SK-N-SH (cell line): ENCODE measurements at regions not wholly inside any gene's neighbourhood (a gene's known extent, or its start where the extent isn't known, plus 50 kb on each side); places are given as distances from the start of the nearest gene placed in this dataset.

Source experiments
- CTCF ChIA-PET: fragments of 300-600, 350-600 bp; formaldehyde crosslinking; extraction: SDS; loops from one replicate; lab custom pipeline; 2021; lab: Yijun Ruan, JAX
- POLR2A ChIA-PET: fragments of 350-600 bp; sonication (Branson Sonifier 250); formaldehyde crosslinking; extraction: SDS; loops from one replicate; lab custom pipeline; 2020; ENCODE audit warnings: antibody characterized with exemption, inconsistent platforms; lab: Yijun Ruan, JAX
- DNase-seq: peaks from one replicate; pipeline ENCODE4 v3.0.0; 2012
- H2AFZ ChIP-seq: fragments of 200-600 bp; sonication (generic); 2 replicates; pipeline ENCODE4 v1.8.1; 2016; ENCODE audit warnings: antibody characterized with exemption, mild to moderate bottlenecking, low read depth
- H3F3A ChIP-seq: fragments of 200-600 bp; sonication (generic); replicated peaks from 2 replicates; pipeline ENCODE3; 2016; ENCODE audit warnings: antibody characterized with exemption, mild to moderate bottlenecking; ENCODE audit not compliant: insufficient read depth
- H3K27ac ChIP-seq, 2 experiments: fragments of 200-500 bp in 1 of 2; fragments of 200-600 bp in 1 of 2; sonication (Bioruptor generic) in 1 of 2; sonication (generic), shearing (Covaris generic) in 1 of 2; 2 replicates each; pipeline versions ENCODE4 v1.5.1 to v1.6.1; 2014 to 2016; ENCODE audit warnings: low read depth in 2 of 2, inconsistent platforms in 1 of 2, low read length in 1 of 2, mild to moderate bottlenecking in 1 of 2, mixed read lengths in 1 of 2
- H3K27me3 ChIP-seq: fragments of 200-600 bp; sonication (generic), shearing (Covaris generic); 2 replicates; pipeline ENCODE4 v1.6.1; 2016; ENCODE audit warnings: mixed run types; ENCODE audit not compliant: insufficient read depth
- H3K36me3 ChIP-seq, 2 experiments: fragments of 200-500 bp in 1 of 2; fragments of 200-600 bp in 1 of 2; sonication (Bioruptor generic) in 1 of 2; sonication (generic) in 1 of 2; replicated peaks in 1 of 2; 2 replicates each; pipeline versions ENCODE3 to v1.5.1; 2014 to 2016; ENCODE audit warnings: low read length in 1 of 2, mild to moderate bottlenecking in 1 of 2; ENCODE audit not compliant: insufficient read depth in 2 of 2, control insufficient read depth in 1 of 2
- H3K4me1 ChIP-seq, 2 experiments: fragments of 200-500 bp in 1 of 2; fragments of 200-600 bp in 1 of 2; sonication (Bioruptor generic) in 1 of 2; sonication (generic), shearing (Covaris generic) in 1 of 2; 2 replicates each; pipeline versions ENCODE4 v1.5.1 to v1.6.1; 2014 to 2016; ENCODE audit warnings: low read depth in 1 of 2, low read length in 1 of 2, mixed run types in 1 of 2; ENCODE audit not compliant: insufficient read depth in 2 of 2, control insufficient read depth in 1 of 2
- H3K4me2 ChIP-seq: fragments of 200-600 bp; sonication (generic), shearing (Covaris generic); 2 replicates; pipeline ENCODE4 v1.6.1; 2017; ENCODE audit warnings: mixed run types
- H3K4me3 ChIP-seq, 2 experiments: fragments of 200-500 bp in 1 of 2; fragments of 200-600 bp in 1 of 2; sonication (Bioruptor generic) in 1 of 2; sonication (generic), shearing (Covaris generic) in 1 of 2; 2 replicates each; pipeline versions ENCODE4 v1.5.1 to v1.8.1; 2014 to 2016; ENCODE audit warnings: low read depth in 2 of 2, inconsistent platforms in 1 of 2, low read length in 1 of 2, mild to moderate bottlenecking in 1 of 2, mixed read lengths in 1 of 2, moderate library complexity in 1 of 2
- H3K79me2 ChIP-seq: fragments of 200-600 bp; sonication (generic); 2 replicates; pipeline ENCODE4 v1.8.1; 2017; ENCODE audit warnings: mild to moderate bottlenecking; ENCODE audit not compliant: insufficient read depth
- H3K9ac ChIP-seq: fragments of 200-600 bp; sonication (generic); 2 replicates; pipeline ENCODE4 v1.6.1; 2017; ENCODE audit warnings: mixed run types
- H3K9me2 ChIP-seq: fragments of 200-600 bp; sonication (generic); 2 replicates; pipeline ENCODE4 v1.6.1; 2017; ENCODE audit warnings: mixed run types
- H3K9me3 ChIP-seq: fragments of 200-600 bp; sonication (generic); 2 replicates; pipeline ENCODE4 v1.6.1; 2017; ENCODE audit warnings: mixed run types, mild to moderate bottlenecking, moderate library complexity
- H4K20me1 ChIP-seq: fragments of 200-600 bp; sonication (generic); 2 replicates; pipeline ENCODE4 v1.6.1; 2017; ENCODE audit warnings: mild to moderate bottlenecking, mixed run types; ENCODE audit not compliant: insufficient read depth
- ELF1 ChIP-seq: IDR thresholded peaks from 2 replicates; pipeline ENCODE4 v1.4.0; 2012
- FOSL2 ChIP-seq: IDR thresholded peaks from 2 replicates; pipeline ENCODE4 v1.4.0; 2012; ENCODE audit warnings: low read depth, mild to moderate bottlenecking, moderate library complexity, borderline replicate concordance
- FOXJ3 ChIP-seq: sonication (generic); formaldehyde crosslinking; IDR thresholded peaks from 2 replicates; pipeline ENCODE4 v1.5.1; 2020; ENCODE audit warnings: mild to moderate bottlenecking, missing genetic modification reagents
- GABPA ChIP-seq: IDR thresholded peaks from 2 replicates; pipeline ENCODE4 v1.4.0; 2012; ENCODE audit warnings: low read depth, mild to moderate bottlenecking
- GATA2 ChIP-seq: sonication (generic); formaldehyde crosslinking; IDR thresholded peaks from 2 replicates; pipeline ENCODE4 v1.5.0; 2020; ENCODE audit warnings: mild to moderate bottlenecking, missing genetic modification reagents
- IRF3 ChIP-seq: fragments of 150-350 bp; IDR thresholded peaks from 2 replicates; pipeline ENCODE4 v1.6.1; 2016; ENCODE audit warnings: mild to moderate bottlenecking, low read depth, low read length
- MAX ChIP-seq: IDR thresholded peaks from 2 replicates; pipeline ENCODE4 v1.4.0; 2012; ENCODE audit warnings: low read depth
- PBX3 ChIP-seq: IDR thresholded peaks from 2 replicates; pipeline ENCODE4; 2012
- POLR2AphosphoS5 ChIP-seq: IDR thresholded peaks from 2 replicates; pipeline ENCODE4 v1.6.1; 2012; ENCODE audit warnings: low read depth, low read length
- RCOR1 ChIP-seq: fragments of 150-350 bp; IDR thresholded peaks from 2 replicates; pipeline ENCODE4 v1.6.1; 2017; ENCODE audit warnings: antibody characterized with exemption, low read length
- REST ChIP-seq: IDR thresholded peaks from 2 replicates; pipeline ENCODE4 v1.6.1; 2012; ENCODE audit warnings: mild to moderate bottlenecking, low read depth, low read length, moderate library complexity
- RFX5 ChIP-seq: IDR thresholded peaks from 2 replicates; pipeline ENCODE4 v1.6.1; 2012; ENCODE audit warnings: mild to moderate bottlenecking, improper control_type of control experiment, low read length
- SIN3A ChIP-seq: IDR thresholded peaks from 2 replicates; pipeline ENCODE4 v1.6.1; 2012; ENCODE audit warnings: low read depth, mild to moderate bottlenecking, low read length, moderate library complexity, borderline replicate concordance
- TAF1 ChIP-seq: IDR thresholded peaks from 2 replicates; pipeline ENCODE4 v1.6.1; 2012; ENCODE audit warnings: low read depth, mild to moderate bottlenecking, low read length, moderate library complexity, borderline replicate concordance
- TCF12 ChIP-seq: IDR thresholded peaks from 2 replicates; pipeline ENCODE4 v1.4.0; 2012
- TEAD4 ChIP-seq: IDR thresholded peaks from 2 replicates; pipeline ENCODE4 v1.4.0; 2012; ENCODE audit warnings: mild to moderate bottlenecking, borderline replicate concordance; ENCODE audit not compliant: insufficient read depth
- USF1 ChIP-seq: IDR thresholded peaks from 2 replicates; pipeline ENCODE4 v1.4.0; 2012; ENCODE audit warnings: low read depth, borderline replicate concordance
- USF2 ChIP-seq: fragments of 150-350 bp; IDR thresholded peaks from 2 replicates; pipeline ENCODE4 v1.6.1; 2017; ENCODE audit warnings: antibody characterized with exemption, low read length, low read depth, borderline replicate concordance
- WGBS: methylation state at CpG from one replicate; pipeline ENCODE4 v1.1.6; 2017; ENCODE audit warnings: low lambda C conversion rate; 5-methylcytosine and 5-hydroxymethylcytosine counted together

- no peaks in the 10 kb centered on the region for H3K27me3 ChIP-seq
- H3K9me2 ChIP-seq = no peaks in the 10 kb centered on the region
- no peak overlapping the region for H3K9ac ChIP-seq
- no peak overlapping the region for H3K4me2 ChIP-seq
- H4K20me1 ChIP-seq = no peaks in the 10 kb centered on the region
- H3K36me3 ChIP-seq = no peaks in the 10 kb centered on the region
- no peaks in the 10 kb centered on the region for H3K79me2 ChIP-seq
- H3K9me3 ChIP-seq = no peaks in the 10 kb centered on the region
- H3K27ac ChIP-seq = no peak overlapping the region
- CTCF ChIA-PET = no interaction called here
- H3K4me3 ChIP-seq = no peak overlapping the region
- TF ChIP-seq IRF3 (no peak), POLR2AphosphoS5 (no peak), REST (no peak), SIN3A (no peak), ELF1 (no peak), TEAD4 (no peak), FOXJ3 (CRISPR knock-in tag) (no peak), USF1 (no peak), FOSL2 (no peak), PBX3 (no peak), RCOR1 (no peak), GABPA (no peak), TAF1 (no peak), RFX5 (no peak), TCF12 (no peak), MAX (no peak), USF2 (no peak), GATA2 (CRISPR knock-in tag) (no peak)
- no peaks in the 10 kb centered on the region for H3K4me1 ChIP-seq
- no peak overlapping the region for H2AFZ ChIP-seq
- no peaks in the 10 kb centered on the region for H3F3A ChIP-seq
- no peak for DNase-seq
- POLR2A ChIA-PET = no interaction called here
- 0% methylated on average over 1 of the region's 1 CpG for WGBS
Measured at GRCh38 chr5:40017135-40017534, 592.4 kb upstream of the DAB2 start.
